HCT116 (cell line): ENCODE measurements at regions not wholly inside any gene's neighbourhood (a gene's known extent, or its start where the extent isn't known, plus 50 kb on each side); places are given as distances from the start of the nearest gene placed in this dataset.

Experiments
- ATAC-seq: fragments of 200-7000 bp; cut with Tn5 transposase; 2 replicates; pipeline ENCODE4 v1.9.1; 2020; ENCODE audit warnings: mild to moderate bottlenecking, moderate library complexity
- BruUV-seq: library from RNA; stranded (reverse); fragments of 400-500 nt; replicated peaks from 2 replicates; lab custom pipeline; 2021; lab: Mats Ljungman, UMichigan
- CTCF ChIA-PET: fragments of 300-600 bp; sonication (Branson Sonifier 250); formaldehyde crosslinking; loops from one replicate; lab custom pipeline; 2021; ENCODE audit warnings: antibody characterized with exemption; lab: Charles Lee
- POLR2A ChIA-PET: fragments of 300-600, 350-600 bp; sonication (Branson Sonifier 250); formaldehyde crosslinking; loops from one replicate; lab custom pipeline; 2021; ENCODE audit warnings: antibody characterized with exemption; lab: Charles Lee
- RAD21 ChIA-PET, 2 experiments: fragments of 300-600 bp; sonication (Branson Sonifier 250); formaldehyde crosslinking; loops; one replicate each; lab custom pipeline; 2023; ENCODE audit warnings: low total read pairs in 2 of 2; ENCODE audit not compliant: uncharacterized antibody in 2 of 2, unreplicated experiment in 2 of 2, low non-redundant PET in 1 of 2; lab: Charles Lee
- DNase-seq: peaks from one replicate; pipeline ENCODE4 v3.0.0-alpha.2; 2010; ENCODE audit warnings: low read depth, low spot score
- H2AFZ ChIP-seq: fragments of 200-600 bp; shearing (Covaris generic), sonication (generic); 2 replicates; pipeline ENCODE4 v1.6.1; 2017; ENCODE audit warnings: low read depth, mixed run types, mixed read lengths, antibody characterized with exemption, low read length; ENCODE audit not compliant: poor library complexity, severe bottlenecking
- H3K27ac ChIP-seq: 2 replicates; pipeline ENCODE4 v1.5.1; 2012; ENCODE audit warnings: low read depth, low read length
- H3K27me3 ChIP-seq: fragments of 200-600 bp; sonication (generic); 2 replicates; pipeline ENCODE4 v1.6.1; 2016; ENCODE audit warnings: mixed run types, low read length, mixed read lengths; ENCODE audit not compliant: insufficient read depth
- H3K36me3 ChIP-seq, 2 experiments: fragments of 200-500 bp in 1 of 2; fragments of 200-600 bp in 1 of 2; sonication (Bioruptor generic) in 1 of 2; sonication (generic) in 1 of 2; 2 replicates each; pipeline versions ENCODE4 v1.5.1 to v1.6.1; 2014 to 2016; ENCODE audit warnings: low read length in 2 of 2, inconsistent platforms in 1 of 2, mixed read lengths in 1 of 2, mixed run types in 1 of 2; ENCODE audit not compliant: insufficient read depth in 2 of 2, control insufficient read depth in 1 of 2
- H3K4me1 ChIP-seq, 2 experiments: fragments of 200-600 bp in 1 of 2; sonication (generic) in 1 of 2; 2 replicates each; pipeline versions ENCODE4 v1.5.1 to v1.6.1; 2012 to 2017; ENCODE audit warnings: low read length in 2 of 2, inconsistent platforms in 1 of 2, mild to moderate bottlenecking in 1 of 2, mixed read lengths in 1 of 2, mixed run types in 1 of 2, moderate library complexity in 1 of 2; ENCODE audit not compliant: insufficient read depth in 2 of 2, control insufficient read depth in 1 of 2
- H3K4me2 ChIP-seq: fragments of 200-600 bp; sonication (generic); 2 replicates; pipeline ENCODE4 v1.6.1; 2017; ENCODE audit warnings: mixed run types, low read length, mixed read lengths
- H3K4me3 ChIP-seq, 2 experiments: fragments of 200-600 bp in 1 of 2; sonication (generic) in 1 of 2; replicated peaks in 1 of 2; 2 replicates each; pipeline ENCODE4 v1.5.1; 2011 to 2016; ENCODE audit warnings: low read length in 2 of 2, control low read depth in 1 of 2, low read depth in 1 of 2, mild to moderate bottlenecking in 1 of 2, mixed read lengths in 1 of 2, mixed run types in 1 of 2
- H3K79me2 ChIP-seq: fragments of 200-600 bp; sonication (generic); 2 replicates; pipeline ENCODE4 v1.6.1; 2017; ENCODE audit warnings: mild to moderate bottlenecking, mixed run types, low read length, moderate library complexity, mixed read lengths; ENCODE audit not compliant: insufficient read depth
- H3K9ac ChIP-seq: fragments of 200-600 bp; sonication (generic); 2 replicates; pipeline ENCODE4 v1.6.1; 2016; ENCODE audit warnings: low read length, mixed read lengths
- H3K9me2 ChIP-seq: fragments of 200-600 bp; sonication (generic), shearing (Covaris generic); 2 replicates; pipeline ENCODE4 v1.6.1; 2017; ENCODE audit warnings: mixed run types, mild to moderate bottlenecking, moderate library complexity; ENCODE audit not compliant: insufficient read depth
- H3K9me3 ChIP-seq, 2 experiments: fragments of 200-500 bp in 1 of 2; fragments of 200-600 bp in 1 of 2; sonication (Bioruptor generic) in 1 of 2; sonication (generic) in 1 of 2; 2 replicates each; pipeline ENCODE4 v1.6.1; 2014 to 2017; ENCODE audit warnings: low read length in 2 of 2, mixed read lengths in 2 of 2, inconsistent platforms in 1 of 2, low read depth in 1 of 2, mild to moderate bottlenecking in 1 of 2, mixed run types in 1 of 2, moderate library complexity in 1 of 2; ENCODE audit not compliant: control insufficient read depth in 1 of 2, insufficient read depth in 1 of 2
- H4K20me1 ChIP-seq: fragments of 200-600 bp; sonication (generic), shearing (Covaris generic); 2 replicates; pipeline ENCODE4 v1.6.1; 2017; ENCODE audit warnings: mixed run types, mild to moderate bottlenecking, moderate library complexity; ENCODE audit not compliant: insufficient read depth
- CBX3 ChIP-seq: IDR thresholded peaks from 2 replicates; pipeline ENCODE4 v1.6.1; 2012; ENCODE audit warnings: low read depth
- EGR1 ChIP-seq: IDR thresholded peaks from 2 replicates; pipeline ENCODE4 v1.6.1; 2012; ENCODE audit warnings: low read depth
- ELF1 ChIP-seq: IDR thresholded peaks from 2 replicates; pipeline ENCODE4 v1.6.1; 2012; ENCODE audit warnings: low read depth, borderline replicate concordance
- EZH2 ChIP-seq: fragments of 200-600 bp; sonication (generic); IDR thresholded peaks from 2 replicates; pipeline ENCODE4 v1.6.1; 2017; ENCODE audit warnings: antibody characterized with exemption, mixed run types
- EZH2phosphoT487 ChIP-seq: fragments of 200-600 bp; IDR thresholded peaks from 2 replicates; pipeline ENCODE4 v1.6.1; 2018; ENCODE audit warnings: antibody characterized with exemption, borderline replicate concordance
- JUND ChIP-seq: IDR thresholded peaks from 2 replicates; pipeline ENCODE4 v1.6.1; 2012
- POLR2A ChIP-seq: IDR thresholded peaks from 2 replicates; pipeline ENCODE4 v1.7.0; 2011; ENCODE audit warnings: borderline replicate concordance; ENCODE audit not compliant: insufficient read depth, insufficient read length; ENCODE audit errors: extremely low read depth
- POLR2AphosphoS5 ChIP-seq: IDR thresholded peaks from 2 replicates; pipeline ENCODE4 v1.6.1; 2011; ENCODE audit warnings: mild to moderate bottlenecking, low read depth, low read length, moderate library complexity
- SIN3A ChIP-seq: IDR thresholded peaks from 2 replicates; pipeline ENCODE4 v1.6.1; 2012; ENCODE audit warnings: low read depth
- SP1 ChIP-seq: IDR thresholded peaks from 2 replicates; pipeline ENCODE4 v1.6.1; 2012; ENCODE audit warnings: low read depth
- TCF7L2 ChIP-seq: IDR thresholded peaks from 2 replicates; pipeline ENCODE4 v1.7.0; 2011; ENCODE audit warnings: borderline replicate concordance, inconsistent platforms; ENCODE audit not compliant: insufficient read depth, insufficient read length; ENCODE audit errors: extremely low read depth
- YY1 ChIP-seq: IDR thresholded peaks from 2 replicates; pipeline ENCODE4 v1.6.1; 2011; ENCODE audit warnings: low read length, low read depth, moderate library complexity, mild to moderate bottlenecking; ENCODE audit not compliant: insufficient replicate concordance; ENCODE audit errors: extremely low read depth
- ZFX ChIP-seq: fragments of 450-650 bp; IDR thresholded peaks from 2 replicates; pipeline ENCODE4 v1.6.1; 2017
- ZNF274 ChIP-seq: fragments of 200-500 bp; sonication (Bioruptor generic); IDR thresholded peaks from 2 replicates; pipeline ENCODE4 v1.6.1; 2014; ENCODE audit warnings: mild to moderate bottlenecking, low read depth, low read length, inconsistent platforms
- intact Hi-C: fragments of 100-400 bp; cut with micrococcal nuclease; formaldehyde crosslinking; loops from 2 replicates; pipeline ENCODE4 v1.10.0; 2022
- TF ChIP-seq, protein P1 (sequence below): IDR thresholded peaks from 2 replicates; pipeline ENCODE4 v1.6.1; 2011; ENCODE audit warnings: mild to moderate bottlenecking, low read length, moderate library complexity; ENCODE audit not compliant: insufficient replicate concordance; ENCODE audit errors: extremely low read depth

GRCh38 chr10:130578532-130579289 lies 442.5 kb downstream of the GLRX3 start:
- CTCF ChIA-PET: no interaction called here
- Histone ChIP-seq H3K36me3 (no peaks in the 10 kb centered on the region), H3K9ac (no peak overlapping the region), H3K4me1 (no peaks in the 10 kb centered on the region), H4K20me1 (no peaks in the 10 kb centered on the region), H3K27ac (no peak overlapping the region), H3K9me3 (no peaks in the 10 kb centered on the region), H2AFZ (no peak overlapping the region), H3K9me2 (no peaks in the 10 kb centered on the region), H3K4me2 (no peak overlapping the region), H3K4me3 (no peak overlapping the region), H3K27me3 (no peaks in the 10 kb centered on the region), H3K79me2 (no peaks in the 10 kb centered on the region)
- POLR2A ChIA-PET: no interaction called here
- intact Hi-C loops: no loop called here
- RAD21 ChIA-PET: no interaction called here
- no peak for DNase-seq
- no peak for ATAC-seq
- BruUV-seq: no TSS peak
- TF ChIP-seq, protein P1, sequence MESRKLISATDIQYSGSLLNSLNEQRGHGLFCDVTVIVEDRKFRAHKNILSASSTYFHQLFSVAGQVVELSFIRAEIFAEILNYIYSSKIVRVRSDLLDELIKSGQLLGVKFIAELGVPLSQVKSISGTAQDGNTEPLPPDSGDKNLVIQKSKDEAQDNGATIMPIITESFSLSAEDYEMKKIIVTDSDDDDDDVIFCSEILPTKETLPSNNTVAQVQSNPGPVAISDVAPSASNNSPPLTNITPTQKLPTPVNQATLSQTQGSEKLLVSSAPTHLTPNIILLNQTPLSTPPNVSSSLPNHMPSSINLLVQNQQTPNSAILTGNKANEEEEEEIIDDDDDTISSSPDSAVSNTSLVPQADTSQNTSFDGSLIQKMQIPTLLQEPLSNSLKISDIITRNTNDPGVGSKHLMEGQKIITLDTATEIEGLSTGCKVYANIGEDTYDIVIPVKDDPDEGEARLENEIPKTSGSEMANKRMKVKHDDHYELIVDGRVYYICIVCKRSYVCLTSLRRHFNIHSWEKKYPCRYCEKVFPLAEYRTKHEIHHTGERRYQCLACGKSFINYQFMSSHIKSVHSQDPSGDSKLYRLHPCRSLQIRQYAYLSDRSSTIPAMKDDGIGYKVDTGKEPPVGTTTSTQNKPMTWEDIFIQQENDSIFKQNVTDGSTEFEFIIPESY: no peak
- TF ChIP-seq SP1 (no peak), JUND (no peak), ELF1 (no peak), CBX3 (no peak)

DNA sequence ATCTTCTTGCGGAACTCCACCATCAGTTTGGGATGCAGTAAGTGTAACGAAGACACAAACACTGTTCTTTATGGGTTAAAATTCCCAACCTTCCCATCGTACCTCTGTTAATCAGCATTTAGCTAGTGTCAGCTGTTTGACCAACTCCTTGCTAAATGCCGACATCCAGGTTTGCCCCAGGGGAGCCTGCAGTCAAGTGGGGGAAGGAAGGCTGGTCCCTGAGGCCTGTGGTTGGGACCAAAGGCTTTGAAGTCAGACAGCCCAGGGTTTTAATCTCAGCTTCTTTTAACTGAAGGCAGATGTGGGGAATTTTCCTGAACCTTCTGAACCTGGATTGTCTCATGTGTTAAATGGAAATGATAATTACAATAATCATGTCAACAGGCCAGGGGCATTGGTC lies 443.7 kb downstream of the GLRX3 start:
- DNase-seq: no peak
- Histone ChIP-seq H3K36me3 (no peaks in the 10 kb centered on the region), H3K79me2 (no peaks in the 10 kb centered on the region)
- RAD21 ChIA-PET: no interaction called here
- intact Hi-C loops: no loop called here
- no peak for TF ChIP-seq CBX3
- TF ChIP-seq POLR2A: no peak
- TF ChIP-seq POLR2AphosphoS5: no peak
- no peak for TF ChIP-seq EGR1
- TF ChIP-seq, protein P1: no peak
- no peak for TF ChIP-seq EZH2
- no peak for TF ChIP-seq SIN3A
- TF ChIP-seq ELF1: no peak
- no peak for TF ChIP-seq EZH2phosphoT487
- TF ChIP-seq YY1: no peak
- no peak for TF ChIP-seq ZNF274
- no peak for TF ChIP-seq TCF7L2
- no peak for TF ChIP-seq ZFX
- TF ChIP-seq, all 23 proteins: peak for 0
- H3K9me3 ChIP-seq: no peaks in the 10 kb centered on the region
- H3K27me3 ChIP-seq: no peaks in the 10 kb centered on the region
- H3K4me3 ChIP-seq: no peak overlapping the region
- ChIA-PET CTCF (no interaction called here), POLR2A (no interaction called here)
- H3K4me2 ChIP-seq: no peak overlapping the region
- H2AFZ ChIP-seq: no peak overlapping the region
- no TSS peak for BruUV-seq
- H3K9ac ChIP-seq: no peak overlapping the region
- no peak for ATAC-seq
- H3K27ac ChIP-seq: no peak overlapping the region
- H3K9me2 ChIP-seq: no peaks in the 10 kb centered on the region
- no peaks in the 10 kb centered on the region for H3K4me1 ChIP-seq
- no peaks in the 10 kb centered on the region for H4K20me1 ChIP-seq
